Suppressor macrophage (primary cell): ENCODE measurements at regions not wholly inside any gene's neighbourhood (a gene's known extent, or its start where the extent isn't known, plus 50 kb on each side); places are given as distances from the start of the nearest gene placed in this dataset.
A peak's percentile ranks its signal among the peaks of the same experiment; 100 is the strongest.

Source experiments
- DNase-seq, 4 experiments: peaks; one replicate each; pipeline ENCODE4 v3.0.0-alpha.2; 2020 to 2022

DNA sequence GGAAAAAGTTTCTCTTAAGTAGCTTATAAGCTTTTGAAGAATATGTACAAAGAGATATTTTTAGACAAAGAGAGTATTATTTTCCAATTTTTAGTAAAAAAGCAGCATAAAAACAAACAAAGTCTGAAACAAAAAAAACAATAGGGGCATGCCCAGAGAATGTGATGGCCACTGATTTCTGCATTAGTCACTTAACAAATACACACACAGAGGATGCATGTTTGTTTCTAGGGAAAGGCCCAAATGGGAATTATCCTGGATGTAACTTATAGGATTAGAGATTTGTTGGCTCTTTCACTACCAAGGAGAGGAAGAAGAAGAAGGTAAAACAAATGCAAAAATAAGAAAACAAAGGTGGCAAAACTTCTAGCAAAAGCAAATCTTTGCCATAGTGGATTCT, 95.9 kb upstream of the SCOC start:
- no peak for DNase-seq

DNA sequence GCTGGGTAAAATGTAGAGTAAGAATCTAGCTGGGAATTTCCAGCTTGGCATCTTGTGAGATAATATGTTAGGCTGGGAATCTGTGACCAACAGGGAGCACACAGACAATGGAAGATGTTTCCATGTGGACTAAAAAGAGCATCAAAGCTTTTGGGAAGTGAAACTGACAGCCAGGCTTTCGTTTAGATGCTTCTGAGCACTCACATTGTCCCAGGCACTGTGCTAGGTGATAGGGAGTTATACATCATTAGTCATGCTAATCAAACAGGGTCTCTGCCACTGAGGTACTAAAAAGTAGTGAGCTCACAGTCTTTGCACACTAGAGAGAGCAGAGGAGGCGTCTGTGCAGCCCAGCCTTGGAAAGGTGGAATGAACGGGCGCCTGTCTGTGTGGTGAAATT, 101.9 kb upstream of the SCOC start:
- DNase-seq = peak in 1 of 4 experiments; percentile 16

DNA sequence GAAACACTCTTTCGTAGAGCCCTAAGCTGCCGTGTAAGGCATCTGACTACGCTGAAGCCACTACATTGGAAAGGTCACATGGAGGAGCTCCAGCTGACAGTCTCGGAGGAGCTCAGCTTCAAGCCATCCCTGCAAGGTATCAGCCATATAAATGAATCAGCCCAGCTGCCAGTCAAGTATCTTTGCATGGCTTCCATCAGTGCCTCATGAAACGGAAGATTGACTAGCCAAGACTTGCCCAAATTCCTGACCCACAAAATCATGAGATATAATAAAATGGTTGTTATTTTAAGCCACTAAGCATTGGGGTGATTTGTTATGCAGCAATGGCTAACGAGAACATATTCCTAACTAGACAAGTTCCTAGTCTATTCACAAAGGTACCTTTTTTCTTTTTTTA, 104.1 kb upstream of the SCOC start:
- no peak for DNase-seq

DNA sequence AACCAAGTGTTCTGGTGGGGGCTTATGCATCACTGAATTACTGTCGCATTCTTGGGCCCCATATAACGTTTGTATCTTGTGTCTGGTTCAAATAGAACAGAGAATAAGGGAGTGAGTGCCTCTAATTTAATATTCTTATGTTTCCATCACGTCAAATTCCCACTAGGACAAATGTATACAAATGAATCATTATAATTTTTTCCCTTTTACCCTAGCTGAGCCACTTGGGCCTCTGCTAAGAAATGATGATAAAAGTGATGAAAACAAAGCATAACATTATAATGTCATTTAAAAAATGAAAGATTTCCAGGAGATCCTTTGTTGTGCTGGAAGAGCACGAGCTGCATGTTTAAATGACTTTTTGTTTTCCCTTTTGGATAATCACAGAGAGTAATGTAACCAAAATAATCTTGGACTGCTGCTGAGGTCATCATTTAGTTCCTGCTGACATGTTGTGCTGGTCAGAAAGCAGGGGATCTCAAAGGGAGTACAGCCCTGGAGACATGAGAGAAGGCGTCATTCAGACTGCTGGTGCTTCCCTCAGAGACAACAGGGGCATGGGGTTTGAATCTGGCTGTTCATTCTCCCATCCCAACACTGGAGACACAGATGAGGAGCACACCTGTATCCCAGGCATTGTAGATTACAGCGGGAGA, 105.1 kb upstream of the SCOC start:
- DNase-seq = no peak

DNA sequence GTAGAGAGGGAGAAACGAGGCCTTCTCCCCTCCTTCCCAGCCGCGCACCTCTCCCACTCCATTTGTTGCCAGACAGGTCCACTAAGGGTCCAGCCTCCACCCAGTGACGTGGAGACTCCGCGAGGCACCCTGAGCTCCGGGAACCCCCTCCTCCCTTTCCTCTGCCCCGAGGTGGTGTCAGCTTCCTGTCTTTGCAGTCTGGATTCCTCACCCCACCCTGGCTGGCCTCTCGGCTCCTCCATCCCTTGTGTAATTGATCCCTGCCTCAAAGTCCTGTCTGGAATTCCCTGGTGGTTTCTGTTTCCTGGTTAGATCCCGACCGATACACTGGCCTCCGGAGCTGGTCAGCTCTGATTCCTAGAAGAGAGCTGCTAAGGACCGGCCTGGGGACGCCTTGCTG, 105.9 kb upstream of the SCOC start:
- DNase-seq = no peak

DNA sequence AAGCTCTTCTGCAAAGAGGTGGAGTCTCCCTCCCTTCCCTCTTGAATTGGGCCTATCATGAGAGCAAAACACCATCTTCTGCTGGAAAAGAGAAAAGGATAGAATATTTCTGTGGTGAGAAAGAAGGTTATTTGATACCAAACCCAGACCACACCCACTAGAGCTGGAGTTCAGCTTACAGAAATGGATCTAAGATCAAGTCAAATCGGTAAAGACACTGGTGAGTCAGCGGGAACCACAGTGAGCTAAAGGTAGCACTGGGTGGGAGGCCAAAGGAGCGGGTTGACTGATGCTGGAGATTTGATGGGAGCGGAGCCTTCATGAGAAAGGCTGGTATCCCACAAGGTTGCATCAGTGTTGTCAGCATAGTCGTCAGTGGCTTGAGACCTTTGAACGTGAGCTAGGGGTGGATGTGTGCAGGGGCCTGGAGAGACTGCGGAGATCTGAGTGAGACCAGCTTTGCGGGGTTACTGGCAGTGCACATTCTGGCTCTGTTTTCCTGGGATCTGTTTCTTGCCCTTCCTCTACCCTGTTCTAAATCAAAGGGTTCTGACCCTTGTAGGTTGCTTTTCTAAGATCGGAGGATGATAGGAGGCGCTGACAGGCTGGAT, 106.4 kb upstream of the SCOC start:
- no peak for DNase-seq

DNA sequence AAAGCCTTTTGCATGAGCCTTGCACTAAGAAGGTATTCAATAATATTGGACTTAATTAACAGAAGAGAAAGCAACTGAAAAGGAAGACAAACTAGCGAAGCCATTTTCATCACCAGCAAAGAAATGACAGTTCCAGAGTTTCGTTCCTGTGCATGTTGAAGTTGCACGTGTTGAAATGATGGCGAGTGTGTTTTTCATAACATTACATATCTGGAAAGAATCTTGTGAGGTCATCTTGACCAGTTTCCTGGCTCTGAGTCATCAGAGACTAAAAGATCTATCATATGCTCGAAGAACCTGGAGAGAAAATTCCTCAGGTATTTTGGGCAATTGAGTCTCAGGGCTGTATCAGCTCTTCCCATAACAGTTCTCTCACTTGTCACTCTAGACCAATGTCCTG, 106.2 kb upstream of the MAML3 start:
- peak in 1 of 4 experiments; percentile 21 for DNase-seq

DNA sequence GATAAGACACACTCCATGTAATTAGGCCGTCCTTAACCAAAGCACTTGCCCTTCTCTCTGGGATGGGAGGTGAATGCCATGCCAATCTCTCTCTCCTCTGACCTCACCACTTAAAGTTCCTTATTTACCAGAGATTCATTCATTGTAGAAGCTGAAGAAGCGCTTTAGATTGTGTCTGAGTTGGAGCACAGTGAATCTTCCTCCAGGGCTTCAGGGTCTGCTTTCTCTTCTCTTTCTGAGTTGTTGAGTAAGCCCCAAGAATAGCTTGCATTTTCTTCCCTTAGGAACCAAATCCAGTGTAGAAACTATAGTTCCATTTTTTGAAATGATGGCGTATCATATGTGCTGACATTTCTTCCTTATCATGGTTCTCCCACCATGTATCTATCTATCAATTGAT, 104.5 kb upstream of the MAML3 start:
- DNase-seq = peak; percentile 21 to 60 (median 50)

DNA sequence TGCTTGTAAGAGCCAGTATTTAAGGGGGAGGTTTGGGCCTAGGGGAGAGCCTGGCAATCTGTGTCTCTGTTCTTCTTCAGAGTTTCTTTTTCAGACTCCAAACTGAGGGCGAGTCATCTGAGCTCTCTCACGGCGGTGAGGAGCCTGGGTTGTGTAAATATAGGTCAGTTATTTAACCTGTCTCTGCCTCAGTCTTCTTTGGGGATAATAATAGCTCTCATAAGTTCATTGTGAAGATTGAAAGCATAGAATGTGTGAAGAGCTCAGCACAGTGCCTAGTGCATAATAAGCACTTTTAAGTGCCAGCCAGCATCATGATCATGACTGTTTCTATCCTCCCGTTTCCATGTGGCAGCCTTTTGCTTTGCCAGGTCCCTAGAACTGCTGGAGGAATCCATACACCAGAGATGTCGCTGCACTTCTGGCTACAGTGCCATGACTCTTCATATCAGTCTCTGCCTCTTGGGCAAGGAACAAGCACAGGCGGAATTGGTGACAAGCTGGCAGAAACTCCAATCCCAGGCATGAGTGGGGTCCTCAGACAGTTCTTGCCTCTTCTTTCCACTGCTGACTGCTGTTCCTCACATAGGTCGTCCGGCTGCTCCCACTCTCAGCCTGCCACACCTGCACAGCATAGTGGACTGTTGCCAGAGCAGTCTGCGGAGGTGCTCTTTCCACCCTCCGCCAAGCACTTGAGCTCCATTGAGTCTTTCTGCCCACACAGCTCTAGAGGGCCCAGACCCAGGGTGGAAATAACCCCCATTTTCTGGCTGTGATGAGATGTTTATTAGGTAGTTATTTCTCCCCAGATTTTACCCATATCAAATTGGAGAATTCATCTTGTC, 103.7 kb upstream of the MAML3 start:
- DNase-seq = no peak

DNA sequence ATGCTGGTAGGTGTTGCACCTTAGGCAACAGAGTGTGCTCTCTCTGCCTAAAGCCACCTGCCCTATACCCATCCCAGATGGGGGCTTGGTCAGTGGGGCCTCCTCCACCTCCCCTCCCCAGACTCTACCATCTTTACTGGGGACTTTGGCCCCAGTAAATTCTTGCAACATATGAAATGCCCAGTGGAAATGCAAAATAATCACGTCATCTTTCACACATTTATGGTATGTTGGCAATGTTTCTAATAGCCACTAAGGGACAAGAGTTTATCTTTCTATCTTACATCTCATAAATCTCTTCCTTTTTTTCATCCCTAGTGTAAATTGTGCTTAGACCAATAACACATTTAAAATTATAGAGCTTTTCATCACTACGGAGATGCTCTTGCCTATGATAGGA, 103.0 kb upstream of the MAML3 start:
- DNase-seq = no peak

DNA sequence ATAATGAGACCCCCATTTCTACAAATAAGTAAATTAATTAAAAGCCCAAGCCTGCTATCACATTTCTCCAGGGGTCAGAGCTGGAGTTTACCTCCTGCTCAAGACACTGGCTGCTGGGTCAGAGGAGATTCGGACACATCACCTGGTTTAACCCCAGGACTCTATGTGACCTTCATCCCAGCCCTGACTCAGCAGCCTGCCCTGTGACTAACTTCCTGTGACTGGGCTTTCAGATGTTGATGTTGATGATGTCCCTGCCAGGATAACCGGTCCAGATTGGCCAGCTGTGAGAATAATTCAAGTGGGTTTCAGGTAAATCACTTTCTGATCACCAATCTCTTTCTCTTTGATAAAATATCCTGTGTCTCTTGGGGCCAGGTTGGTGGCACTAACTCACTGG, 102.4 kb upstream of the MAML3 start:
- peak; percentile 31 to 50 (median 46) for DNase-seq

DNA sequence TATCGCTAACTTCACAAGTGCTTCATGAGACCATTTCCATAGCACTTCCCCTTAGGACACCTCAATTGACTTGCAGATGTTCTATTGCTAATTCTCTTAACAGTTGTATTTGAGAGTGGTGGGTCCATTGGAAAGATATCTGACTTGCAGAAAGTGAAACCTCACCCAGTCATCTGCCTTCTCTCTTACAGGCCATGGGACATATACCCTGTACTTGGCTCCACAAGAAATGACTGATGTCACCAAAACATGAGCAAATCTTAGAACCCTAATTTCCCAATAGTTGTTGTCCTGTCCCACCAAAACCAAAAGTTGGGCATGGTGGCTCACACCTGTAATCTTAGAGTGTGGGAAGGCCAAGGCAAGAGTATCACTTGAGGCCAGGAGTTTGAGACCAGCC, 101.9 kb upstream of the MAML3 start:
- peak in 2 of 4 experiments; percentile 37 to 44 for DNase-seq

DNA sequence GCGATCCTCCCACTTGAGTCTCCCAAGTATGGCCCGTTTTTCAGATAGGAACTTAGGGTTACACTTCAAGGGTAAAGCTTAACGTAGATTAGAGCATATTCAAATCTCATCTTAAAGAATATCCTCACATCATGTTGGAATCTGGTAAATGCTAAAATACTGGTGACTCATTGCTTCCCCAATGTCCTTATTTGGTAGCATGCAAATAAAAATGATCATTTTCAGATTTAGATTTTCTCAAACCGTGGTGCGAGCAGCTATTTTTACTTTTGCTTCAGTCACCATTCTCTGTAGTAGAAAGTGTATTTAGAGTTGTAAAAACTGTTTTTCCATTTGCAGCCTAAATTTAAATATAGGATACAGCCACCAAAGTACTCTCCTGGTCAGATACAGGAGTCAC, 101.5 kb upstream of the MAML3 start:
- no peak for DNase-seq

DNA sequence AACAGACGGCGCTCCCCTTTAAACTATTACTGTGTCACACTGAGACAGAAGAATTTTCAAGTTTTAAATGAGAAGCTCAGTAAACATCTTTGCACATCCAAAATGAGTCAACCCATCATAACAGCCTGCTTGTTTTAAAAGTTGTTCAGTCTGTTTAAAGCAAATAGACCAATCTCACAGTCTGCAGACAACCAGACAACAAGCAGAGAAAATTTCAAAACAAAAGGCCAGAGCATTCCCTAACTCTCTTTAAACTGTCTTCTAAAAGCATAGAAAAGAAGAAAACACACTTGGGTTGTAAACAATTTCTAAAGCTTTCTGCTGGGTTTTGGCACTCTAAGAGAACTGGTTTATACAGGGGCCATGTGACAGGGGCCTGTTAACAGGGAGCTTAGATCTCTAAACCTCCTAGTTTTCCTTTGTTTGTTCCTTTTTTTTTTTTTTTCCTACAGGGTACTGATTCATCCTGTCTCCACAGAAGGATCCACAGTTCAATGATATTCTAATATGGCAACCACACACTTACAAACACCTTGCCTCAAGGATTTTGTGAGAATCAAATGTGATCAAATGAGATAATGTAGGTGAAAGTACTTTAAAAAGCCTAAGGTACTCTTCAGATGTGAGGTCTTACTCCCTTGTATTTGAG, 100.8 kb upstream of the MAML3 start:
- no peak for DNase-seq

DNA sequence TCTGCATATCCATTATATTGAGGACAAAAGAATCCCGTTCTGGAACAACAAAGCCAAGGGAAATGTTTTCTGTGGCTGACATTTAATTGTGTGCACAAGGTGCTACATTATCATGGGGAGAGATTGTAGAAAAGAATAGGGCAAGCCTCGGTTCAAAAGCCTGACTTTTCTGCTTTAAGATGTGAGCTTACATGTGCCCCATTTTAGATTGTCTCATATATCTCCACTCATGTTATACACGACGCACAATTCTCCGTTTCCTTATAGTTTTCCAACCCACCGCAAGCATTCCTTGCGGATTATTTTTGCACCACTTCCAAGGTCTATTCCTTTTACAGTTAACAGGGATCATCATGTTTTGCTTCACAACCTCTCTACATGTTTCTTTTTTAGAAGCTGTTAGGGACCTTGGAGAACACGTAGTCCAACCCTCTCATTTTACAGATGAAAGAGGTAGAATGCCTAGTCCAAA, 99.6 kb upstream of the MAML3 start:
- no peak for DNase-seq

DNA sequence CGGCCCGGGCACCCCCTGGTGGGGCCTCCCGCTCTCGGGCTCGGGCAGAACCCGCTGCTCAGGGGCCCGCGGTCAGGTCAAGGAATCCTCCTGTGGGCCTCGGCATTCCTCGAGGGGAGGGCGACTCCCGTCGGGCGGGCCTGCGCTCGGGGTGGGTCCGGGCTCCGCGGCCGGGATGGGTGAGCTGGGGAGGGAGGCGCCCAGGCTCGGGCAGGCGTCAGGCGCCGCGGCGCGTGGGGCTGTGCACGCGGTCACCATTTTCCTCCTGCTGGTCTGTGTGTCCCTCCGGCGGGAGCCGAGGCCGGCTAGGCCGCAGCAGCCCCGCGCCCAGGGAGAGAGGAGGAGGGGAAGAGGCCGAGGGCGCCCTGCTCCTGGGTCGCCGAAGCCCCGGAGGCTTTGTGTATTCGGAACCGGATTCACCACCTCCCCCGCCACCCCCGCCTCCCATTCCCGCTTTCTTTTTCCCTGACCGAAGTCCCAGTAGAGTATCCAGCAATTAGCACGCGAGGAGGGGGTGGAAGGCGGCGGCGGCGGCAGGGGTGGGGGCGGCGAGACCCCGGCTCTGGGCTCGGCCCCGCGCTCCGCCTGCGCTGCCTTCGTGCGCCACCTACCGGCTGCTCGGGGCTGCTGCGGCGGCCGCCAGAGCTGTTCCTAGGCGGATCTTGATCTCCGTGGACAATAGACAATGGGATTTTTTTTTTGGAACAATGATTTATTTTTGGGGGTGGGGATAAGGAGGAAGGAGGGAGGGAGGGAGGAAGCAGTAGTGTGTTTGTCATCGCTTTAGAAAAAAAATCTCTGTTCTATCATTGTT, 99.0 kb upstream of the MAML3 start:
- peak; percentile 64 to 85 (median 74) for DNase-seq

DNA sequence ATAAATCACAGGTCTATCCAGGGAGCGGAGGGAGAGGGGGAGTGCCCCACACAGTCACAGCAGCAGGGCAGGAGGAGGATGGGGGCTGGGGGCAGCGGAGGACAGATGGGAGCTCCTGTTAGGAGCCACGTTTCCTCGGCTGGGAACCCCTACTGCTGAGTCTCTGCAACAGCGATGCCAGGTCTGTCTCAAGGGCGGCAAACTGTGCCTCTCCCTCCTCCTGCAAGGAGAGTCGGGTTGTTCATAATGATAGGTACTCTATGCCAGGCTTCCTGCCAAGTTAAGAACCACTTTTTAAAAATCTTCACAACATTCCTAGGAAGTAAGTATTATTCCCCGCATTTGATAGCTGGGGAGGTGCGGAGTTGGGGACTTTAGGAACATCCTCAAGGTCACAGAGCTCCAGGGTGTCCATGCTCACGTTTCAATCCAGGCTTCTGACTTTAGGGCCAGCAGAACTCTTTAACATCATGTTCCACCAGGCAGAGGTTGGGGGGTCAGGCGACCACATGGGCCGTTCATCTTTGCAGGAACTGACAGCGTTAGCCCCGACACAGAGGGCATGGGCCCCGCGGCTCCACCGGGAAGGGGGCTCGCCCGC, 98.3 kb upstream of the MAML3 start:
- peak in 1 of 4 experiments; percentile 20 for DNase-seq

DNA sequence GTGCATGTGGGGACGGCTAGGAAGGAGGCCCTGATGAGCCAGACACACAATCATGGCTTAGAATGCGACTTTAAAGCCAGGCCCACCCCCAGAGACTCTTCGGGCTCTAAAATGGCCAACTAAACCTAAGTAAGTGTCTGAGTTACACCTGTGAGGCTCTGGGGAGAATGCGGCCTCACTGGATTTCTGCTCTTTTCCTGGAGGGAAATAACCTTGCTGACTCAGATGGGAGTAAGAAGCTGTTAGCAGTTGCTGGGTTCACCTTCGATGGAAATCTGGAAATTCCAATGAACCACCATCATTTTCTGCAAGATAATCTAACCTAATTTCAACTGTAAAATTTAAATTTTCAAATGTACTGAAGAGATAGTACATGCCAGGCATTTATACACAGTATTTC, 97.6 kb upstream of the MAML3 start:
- DNase-seq = no peak

DNA sequence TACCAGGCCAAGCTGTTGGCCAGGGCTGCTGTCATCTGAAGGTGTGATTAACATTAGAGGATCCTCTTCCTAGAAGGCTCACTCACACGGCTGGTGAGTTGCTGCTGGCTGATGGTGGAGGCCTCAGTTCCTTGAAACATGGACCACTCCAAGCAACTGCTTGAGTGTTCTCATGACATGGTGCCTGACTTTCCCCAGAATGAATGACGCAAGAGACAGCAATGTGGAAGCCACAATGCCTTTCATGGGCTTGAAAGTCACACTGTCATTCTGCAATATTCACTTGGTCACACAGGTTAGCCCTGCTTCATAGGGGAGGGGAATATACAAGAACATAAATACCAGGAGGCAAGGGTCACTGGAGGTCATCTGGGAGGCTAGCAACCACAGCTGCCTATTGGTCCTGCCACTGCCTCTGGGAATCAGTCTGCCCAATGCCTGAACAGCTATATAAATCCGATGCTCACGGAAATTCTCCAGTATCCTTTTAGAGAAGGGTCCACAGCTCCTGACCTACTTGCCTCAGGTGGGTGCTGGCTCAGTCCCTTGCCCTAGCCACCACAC, 97.1 kb upstream of the MAML3 start:
- DNase-seq = peak; percentile 72 to 91 (median 82)

DNA sequence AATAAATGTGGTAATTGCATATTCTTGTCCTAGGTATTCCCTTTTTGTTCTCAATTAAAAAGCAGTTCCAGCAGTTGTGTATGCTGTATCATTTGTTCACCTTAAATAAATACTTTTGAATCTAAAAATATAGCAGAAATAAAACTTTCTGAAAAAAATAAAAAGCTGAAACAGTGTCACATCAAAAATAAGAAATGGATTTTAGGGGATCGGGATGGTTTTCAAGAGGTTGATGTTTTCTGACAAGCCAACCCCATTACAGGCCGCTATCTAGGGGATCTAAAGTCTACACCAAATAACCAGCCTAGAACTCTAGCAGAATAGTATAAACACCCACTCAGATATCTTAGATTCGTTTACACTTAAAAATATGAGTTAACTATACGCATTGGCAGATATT, 95.4 kb upstream of the MAML3 start:
- peak in 3 of 4 experiments; percentile 14 to 42 (median 32) for DNase-seq

DNA sequence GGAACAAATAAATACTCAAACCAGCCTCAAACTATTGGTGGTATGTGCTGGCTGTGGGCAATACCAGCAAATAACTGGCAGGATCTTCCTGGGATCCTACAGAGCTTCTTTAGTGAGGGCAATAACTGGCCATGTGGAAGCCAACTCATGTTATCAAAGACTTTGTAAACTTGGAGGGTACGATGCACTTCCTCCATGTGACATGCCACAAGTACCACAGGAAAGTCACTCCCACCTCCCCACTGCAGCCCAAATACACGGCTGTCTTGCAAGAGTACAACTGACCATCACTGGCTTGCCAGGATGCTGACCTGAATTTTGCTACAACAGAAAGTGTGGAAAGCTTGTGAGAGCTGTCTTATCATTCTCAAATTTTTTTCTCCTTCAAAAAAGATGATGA, 93.3 kb upstream of the MAML3 start:
- no peak for DNase-seq
